VCaP (cell line): ENCODE measurements at regions not wholly inside any gene's neighbourhood (a gene's known extent, or its start where the extent isn't known, plus 50 kb on each side); places are given as distances from the start of the nearest gene placed in this dataset.

ENCODE experiments used
- H3K27ac ChIP-seq: fragments of 450-650 bp; 2 replicates; pipeline ENCODE4 v1.5.1; 2017
- TF ChIP-seq, protein P1 (sequence below): fragments of 450-650 bp; conservative IDR thresholded peaks from 2 replicates; pipeline ENCODE4 v1.5.1; 2017; ENCODE audit warnings: mild to moderate bottlenecking, moderate library complexity

DNA sequence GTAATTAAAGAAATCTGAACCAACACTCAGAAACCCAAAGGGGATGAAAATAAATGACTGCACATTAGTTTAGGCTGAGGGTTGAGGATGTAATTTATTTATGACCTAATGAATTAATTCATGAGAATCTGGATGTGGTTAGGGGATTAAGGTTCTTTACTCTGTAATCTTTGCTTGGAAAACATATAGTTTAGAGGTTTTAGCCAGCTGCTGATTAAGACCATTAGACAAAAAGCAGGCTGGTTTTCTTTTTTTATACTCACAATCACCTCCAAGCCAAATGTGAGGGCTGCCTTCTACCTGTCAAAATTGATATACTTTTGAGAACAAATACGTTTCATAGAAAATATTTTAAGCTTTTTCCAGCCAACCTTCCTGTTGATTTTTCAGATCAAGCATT is 2705.8 kb downstream of the PCDH7 start:
- no peak overlapping the region for H3K27ac ChIP-seq
- TF ChIP-seq, protein P1, sequence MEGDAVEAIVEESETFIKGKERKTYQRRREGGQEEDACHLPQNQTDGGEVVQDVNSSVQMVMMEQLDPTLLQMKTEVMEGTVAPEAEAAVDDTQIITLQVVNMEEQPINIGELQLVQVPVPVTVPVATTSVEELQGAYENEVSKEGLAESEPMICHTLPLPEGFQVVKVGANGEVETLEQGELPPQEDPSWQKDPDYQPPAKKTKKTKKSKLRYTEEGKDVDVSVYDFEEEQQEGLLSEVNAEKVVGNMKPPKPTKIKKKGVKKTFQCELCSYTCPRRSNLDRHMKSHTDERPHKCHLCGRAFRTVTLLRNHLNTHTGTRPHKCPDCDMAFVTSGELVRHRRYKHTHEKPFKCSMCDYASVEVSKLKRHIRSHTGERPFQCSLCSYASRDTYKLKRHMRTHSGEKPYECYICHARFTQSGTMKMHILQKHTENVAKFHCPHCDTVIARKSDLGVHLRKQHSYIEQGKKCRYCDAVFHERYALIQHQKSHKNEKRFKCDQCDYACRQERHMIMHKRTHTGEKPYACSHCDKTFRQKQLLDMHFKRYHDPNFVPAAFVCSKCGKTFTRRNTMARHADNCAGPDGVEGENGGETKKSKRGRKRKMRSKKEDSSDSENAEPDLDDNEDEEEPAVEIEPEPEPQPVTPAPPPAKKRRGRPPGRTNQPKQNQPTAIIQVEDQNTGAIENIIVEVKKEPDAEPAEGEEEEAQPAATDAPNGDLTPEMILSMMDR: no peak

DNA sequence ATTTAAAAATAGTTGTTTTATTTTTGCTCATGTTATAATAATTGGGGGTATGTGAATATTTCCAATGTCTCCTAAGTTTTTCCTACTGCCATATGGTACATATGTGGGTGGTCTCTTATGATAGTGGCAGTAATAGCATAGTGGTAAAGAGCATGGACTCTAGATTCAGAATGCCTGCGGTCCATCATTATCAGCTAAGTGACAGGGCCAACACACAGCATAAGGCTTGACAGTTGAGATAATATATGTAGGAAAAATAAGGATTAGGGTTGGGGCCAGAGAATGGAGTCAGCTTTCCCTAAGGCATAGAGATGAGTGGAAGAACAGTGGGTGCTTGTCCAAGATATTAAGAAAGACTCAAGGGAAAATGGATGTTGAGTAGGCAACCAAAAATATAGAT is 2707.5 kb downstream of the PCDH7 start:
- TF ChIP-seq, protein P1: no peak
- no peak overlapping the region for H3K27ac ChIP-seq

DNA sequence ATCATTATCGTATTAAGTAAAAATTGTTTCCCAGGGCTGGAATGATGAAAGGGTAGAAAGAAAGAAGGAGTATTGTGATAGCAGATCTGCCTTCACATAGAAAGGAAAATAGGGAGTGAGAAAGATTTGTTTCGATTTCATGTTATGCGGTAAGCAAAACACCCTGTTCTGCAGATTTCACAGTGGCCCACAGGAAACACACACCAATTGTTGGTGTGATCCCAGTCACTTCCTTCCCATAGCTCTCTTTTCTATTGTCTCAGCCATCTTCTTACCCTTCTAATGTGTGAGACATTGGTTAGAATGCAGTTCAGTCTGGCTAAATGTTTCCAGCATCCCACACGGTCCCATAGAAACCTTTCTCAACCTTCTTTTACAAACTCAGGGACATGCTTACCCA is 2709.8 kb downstream of the PCDH7 start:
- H3K27ac ChIP-seq: no peak overlapping the region
- TF ChIP-seq, protein P1: no peak

DNA sequence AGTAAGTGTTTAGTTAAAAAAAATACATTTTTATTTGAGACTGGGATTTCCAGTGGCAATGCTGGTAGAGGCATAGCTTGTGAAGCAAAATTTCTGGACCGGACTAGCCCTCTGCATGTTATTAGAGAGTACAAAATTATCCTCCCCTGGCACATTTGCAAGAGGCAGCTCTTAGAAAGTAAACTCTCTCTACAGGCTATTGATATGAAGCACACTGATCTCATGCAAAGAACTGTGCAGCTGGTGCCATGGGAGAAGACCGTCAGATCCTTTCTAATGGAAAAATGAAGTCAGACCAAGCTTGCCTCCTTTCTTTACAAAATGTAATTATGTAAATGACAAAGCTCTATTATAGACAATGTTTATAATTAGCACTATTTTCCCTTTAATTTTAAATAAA is 2717.2 kb downstream of the PCDH7 start:
- TF ChIP-seq, protein P1: no peak
- H3K27ac ChIP-seq: no peak overlapping the region

DNA sequence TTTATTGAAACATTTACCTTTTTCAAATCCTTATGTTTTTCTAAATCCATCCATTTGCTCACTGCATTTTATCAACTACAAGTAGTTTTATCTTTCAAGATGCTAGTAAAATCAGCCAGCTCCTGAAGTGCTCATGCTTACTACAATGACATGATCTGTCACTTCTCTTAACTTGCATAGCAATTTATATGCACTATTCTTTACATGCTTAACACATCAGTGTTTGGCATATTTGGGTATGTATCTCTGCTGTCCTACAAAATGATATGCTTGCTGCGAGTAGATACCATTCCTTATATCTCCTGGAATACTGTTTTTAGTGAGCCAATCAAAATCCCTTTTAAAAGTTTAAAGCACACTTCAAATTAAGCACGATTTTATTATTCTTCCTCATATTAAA is 2726.8 kb downstream of the PCDH7 start:
- TF ChIP-seq, protein P1: no peak
- H3K27ac ChIP-seq: no peak overlapping the region

DNA sequence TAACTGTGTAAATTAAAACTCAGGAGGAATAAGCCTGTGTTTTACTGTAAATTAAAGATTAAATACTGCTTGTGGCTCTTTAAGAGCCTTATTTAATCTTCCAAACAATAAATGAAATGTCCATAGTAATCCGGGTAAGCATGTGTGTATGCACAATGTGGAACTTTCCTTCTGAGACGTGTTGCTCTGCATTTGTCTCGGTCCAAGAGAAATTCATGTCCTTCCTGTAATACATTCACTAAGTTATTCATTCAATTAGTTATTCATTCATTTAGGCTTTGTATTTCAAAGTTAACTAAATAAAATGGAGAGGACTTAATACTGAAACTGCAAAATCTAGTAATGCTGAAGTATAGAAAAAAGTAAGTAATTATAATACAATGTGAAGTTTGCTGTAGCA is 2728.8 kb downstream of the PCDH7 start:
- TF ChIP-seq, protein P1: no peak
- no peak overlapping the region for H3K27ac ChIP-seq

DNA sequence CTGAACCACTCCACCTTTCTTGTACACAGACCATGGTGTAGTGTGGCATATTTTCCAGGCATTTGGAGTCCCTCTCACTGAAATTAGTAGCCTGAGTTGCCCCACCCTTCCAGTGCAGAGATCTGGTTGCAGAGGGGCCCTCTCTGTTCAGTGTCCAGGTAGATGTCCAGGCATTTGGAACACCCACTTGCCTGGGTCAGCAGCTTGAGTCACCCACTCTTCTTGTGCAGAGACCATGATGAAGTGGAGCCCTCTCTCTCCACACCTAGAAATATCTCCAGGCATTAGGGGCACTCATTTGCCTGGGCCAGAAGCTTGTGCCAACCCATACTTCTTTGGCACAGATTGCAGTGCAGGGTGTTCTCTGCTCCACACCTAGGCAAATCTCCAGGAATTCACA is 2733.3 kb downstream of the PCDH7 start:
- no peak overlapping the region for H3K27ac ChIP-seq
- TF ChIP-seq, protein P1: no peak

DNA sequence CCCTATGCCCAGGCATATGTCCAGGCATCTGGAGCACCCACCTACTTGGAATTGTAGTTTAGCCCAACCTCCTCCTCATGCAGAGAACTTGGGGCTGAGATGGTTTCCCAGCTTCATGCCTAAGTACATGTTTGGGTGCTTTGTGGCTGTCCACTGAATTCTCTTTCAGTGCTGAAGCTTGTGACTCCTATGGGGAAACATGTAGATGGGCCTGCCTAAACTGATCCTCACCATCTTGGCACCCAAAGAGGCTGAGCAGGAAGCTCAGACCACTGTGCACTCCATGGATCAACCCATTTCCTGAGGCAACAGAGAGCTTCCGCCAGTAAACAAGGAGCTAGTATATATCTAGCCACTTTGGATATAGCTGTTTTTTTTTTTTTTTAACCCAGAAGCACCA is 2733.7 kb downstream of the PCDH7 start:
- no peak overlapping the region for H3K27ac ChIP-seq
- TF ChIP-seq, protein P1: no peak
